ENCODE measurements at regions not wholly inside any gene's neighbourhood (a gene's known extent, or its start where the extent isn't known, plus 50 kb on each side); places are given as distances from the start of the nearest gene placed in this dataset.

DNA sequence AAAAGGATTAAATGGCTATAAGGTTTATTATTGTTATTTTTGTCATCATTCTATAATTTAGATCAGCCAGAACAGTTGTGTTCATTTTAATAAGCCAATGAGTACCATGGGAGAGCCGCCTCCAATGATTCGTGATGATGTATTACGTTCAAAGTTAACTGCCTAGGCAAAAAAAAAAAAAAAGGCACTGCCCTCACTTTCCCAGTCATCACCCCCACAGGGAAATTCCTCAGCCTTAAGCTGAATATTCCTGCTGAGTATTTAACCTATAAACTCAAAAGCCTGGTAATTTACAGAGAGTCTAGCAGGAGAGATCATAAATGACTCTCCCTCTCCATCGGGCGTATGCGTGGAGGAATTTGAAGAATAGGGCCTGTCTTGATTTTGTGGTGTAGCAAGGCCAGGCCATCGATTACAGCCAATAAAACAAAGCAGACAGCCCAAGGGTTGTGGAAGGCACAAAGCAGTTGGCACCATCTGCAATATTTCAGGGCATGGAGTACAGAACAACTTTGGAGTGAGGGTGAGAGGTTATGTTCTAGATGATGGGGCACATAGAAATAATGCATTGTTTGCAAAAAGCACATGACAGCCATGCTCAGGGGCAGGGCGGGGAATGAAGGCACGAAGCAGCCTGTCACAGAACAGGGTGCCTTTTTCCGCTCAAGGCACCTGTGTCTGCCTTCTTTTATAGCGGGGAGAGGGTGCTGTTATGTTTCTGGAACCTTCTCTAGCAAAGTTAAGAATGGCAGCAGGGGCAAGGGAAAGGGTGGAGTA is 138.2 kb upstream of the DTNBP1 start:
- Histone ChIP-seq H3K27me3 (replicated peaks in 1 of 2; ENCODE audit: control insufficient read depth in 2 of 2, insufficient read depth in 2 of 2, low read length in 1 of 2) (no peaks in the 10 kb centered on the region), H3K9me3 (replicated peaks; ENCODE audit: control insufficient read depth, insufficient read depth, low read length) (peaks cover 3% of the 10 kb centered on the region; the same call in 1 of the 3 replicates), H3K36me3 (ENCODE audit: control insufficient read depth in 2 of 2, insufficient read depth in 2 of 2, low read length in 1 of 2) (no peaks in the 10 kb centered on the region), H4K20me1 (ENCODE audit: control insufficient read depth, insufficient read depth) (no peaks in the 10 kb centered on the region), H3K79me2 (ENCODE audit: control insufficient read depth, insufficient read depth, low read length) (no peaks in the 10 kb centered on the region), H3K4me2 (ENCODE audit: control insufficient read depth, insufficient read depth) (no peak overlapping the region), H2AFZ (ENCODE audit: control insufficient read depth, low read depth, low read length) (no peak overlapping the region), H3K4me3 (no peak overlapping the region), H3K9ac (ENCODE audit: control insufficient read depth, insufficient read depth, low read length) (no peak overlapping the region), H3K4me1 (ENCODE audit: control insufficient read depth, insufficient read depth, low read length) (no peaks in the 10 kb centered on the region), H3K27ac (ENCODE audit: control insufficient read depth, insufficient read depth) (no peak overlapping the region)
- WGBS (ENCODE audit: insufficient coverage, insufficient replicate concordance, low lambda C conversion rate, missing lambda C conversion rate): 50% methylated on average over 11 of the region's 11 CpGs
- no peak for DNase-seq (ENCODE audit: low read depth, low spot score)
- CTCF ChIA-PET: interaction anchor here (0.6 kb wide), 2 partner anchors 277 to 327 kb away, joined by 3 to 4 read pairs; no protein-coding TSS in a partner anchor
- FAIRE-seq: no peak
- TF ChIP-seq SP1 (IDR thresholded peaks at IDR 0.05; ENCODE audit: low read depth, low read length) (no peak), CBX5 (IDR thresholded peaks at IDR 0.05; ENCODE audit: low read depth) (no peak), TCF12 (IDR thresholded peaks at IDR 0.05; ENCODE audit: low read depth, low read length) (no peak)
- no peak for ATAC-seq
- intact Hi-C loops (cut with micrococcal nuclease; ENCODE audit: unreplicated experiment): no loop called here
- POLR2A ChIA-PET: interaction anchor here (1.0 kb wide), 2 partner anchors 9 to 14 kb away, joined by 3 to 5 read pairs; no protein-coding TSS in a partner anchor
- SMC1A ChIA-PET (ENCODE audit: uncharacterized antibody, unreplicated experiment): interaction anchor here (1.1 to 1.8 kb wide), 2 partner anchors 20 to 38 kb away, joined by 3 to 5 read pairs; no protein-coding TSS in a partner anchor
- RAD21 ChIA-PET (ENCODE audit: unreplicated experiment): interaction anchor here (1.0 kb wide), 1 partner anchor 21 kb away, joined by 4 read pairs; no protein-coding TSS in a partner anchor
- in situ Hi-C loops (cut with MboI): no loop called here
- BruUV-seq (replicated peaks): no TSS peak

DNA sequence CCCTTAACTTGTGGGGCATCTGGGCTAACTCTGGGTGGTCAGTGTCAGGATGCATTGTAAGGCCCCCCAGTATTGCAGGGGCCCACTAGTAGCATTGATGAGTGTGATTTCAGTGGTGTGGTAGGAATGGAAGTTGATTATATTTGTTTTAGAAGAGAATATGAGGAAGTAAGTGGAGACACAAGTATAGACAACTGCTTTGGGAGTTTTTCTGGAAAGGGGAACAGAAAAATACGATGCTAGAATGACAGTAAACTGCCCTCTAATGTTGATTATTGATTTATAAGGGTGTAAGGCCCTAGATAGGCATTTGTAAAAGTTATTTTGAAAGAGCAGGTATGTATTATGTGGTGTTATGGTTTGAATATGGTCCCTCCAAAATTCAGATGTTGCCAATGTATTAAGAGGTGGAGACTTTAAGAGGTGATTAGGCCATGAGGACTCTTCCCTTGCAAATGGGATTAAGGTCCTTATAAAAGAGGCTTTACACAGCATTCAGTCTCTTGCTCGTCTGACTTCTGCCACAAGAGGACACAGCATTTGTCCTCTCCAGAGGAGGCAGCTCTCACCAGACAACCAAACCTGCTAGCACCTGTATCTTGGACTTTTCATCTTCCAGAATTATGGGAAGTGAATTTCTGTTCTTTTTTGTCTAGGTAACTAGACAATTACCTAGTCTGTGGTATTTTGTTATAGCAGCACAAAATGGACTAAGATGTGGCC is 135.9 kb upstream of the DTNBP1 start:
- H3K4me1 ChIP-seq (ENCODE audit: control insufficient read depth, insufficient read depth, low read length): no peaks in the 10 kb centered on the region
- SMC1A ChIA-PET (ENCODE audit: uncharacterized antibody, unreplicated experiment): interaction anchor here (0.6 to 1.8 kb wide), 4 partner anchors 9 to 98 kb away, joined by 3 to 6 read pairs (median 4); no protein-coding TSS in a partner anchor
- no peak overlapping the region for H3K4me3 ChIP-seq
- 17% methylated on average over 2 of the region's 2 CpGs for WGBS (ENCODE audit: insufficient coverage, insufficient replicate concordance, low lambda C conversion rate, missing lambda C conversion rate)
- CTCF ChIA-PET: no interaction called here
- FAIRE-seq (no peak), ATAC-seq (no peak), DNase-seq (ENCODE audit: low read depth, low spot score) (no peak)
- intact Hi-C loops (cut with micrococcal nuclease; ENCODE audit: unreplicated experiment) (no loop called here), in situ Hi-C loops (cut with MboI) (no loop called here)
- POLR2A ChIA-PET: no interaction called here
- no peaks in the 10 kb centered on the region for H3K27me3 ChIP-seq (replicated peaks in 1 of 2; ENCODE audit: control insufficient read depth in 2 of 2, insufficient read depth in 2 of 2, low read length in 1 of 2)
- H3K36me3 ChIP-seq (ENCODE audit: control insufficient read depth in 2 of 2, insufficient read depth in 2 of 2, low read length in 1 of 2): no peaks in the 10 kb centered on the region
- H3K4me2 ChIP-seq (ENCODE audit: control insufficient read depth, insufficient read depth): no peak overlapping the region
- no peak overlapping the region for H2AFZ ChIP-seq (ENCODE audit: control insufficient read depth, low read depth, low read length)
- no TSS peak for BruUV-seq (replicated peaks)
- H4K20me1 ChIP-seq (ENCODE audit: control insufficient read depth, insufficient read depth): no peaks in the 10 kb centered on the region
- peaks cover 3% of the 10 kb centered on the region; the same call in 1 of the 3 replicates for H3K9me3 ChIP-seq (replicated peaks; ENCODE audit: control insufficient read depth, insufficient read depth, low read length)
- H3K9ac ChIP-seq (ENCODE audit: control insufficient read depth, insufficient read depth, low read length): no peak overlapping the region
- RAD21 ChIA-PET (ENCODE audit: unreplicated experiment): interaction anchor here (0.8 to 1.3 kb wide), 2 partner anchors 18 to 107 kb away, joined by 3 to 5 read pairs; no protein-coding TSS in a partner anchor
- no peak for TF ChIP-seq POU2F2 (IDR thresholded peaks at IDR 0.05; ENCODE audit: borderline replicate concordance, low read depth, low read length)
- no peak for TF ChIP-seq KDM1A (IDR thresholded peaks at IDR 0.05; ENCODE audit: borderline replicate concordance)
- TF ChIP-seq POLR2AphosphoS2 (IDR thresholded peaks at IDR 0.05; ENCODE audit: low read depth, low read length): no peak
- TF ChIP-seq HCFC1 (IDR thresholded peaks at IDR 0.05; ENCODE audit: low read length): no peak
- peak in 1 of 2 experiments; percentile 13; a peak in 1 of 4 replicates for TF ChIP-seq IKZF2 (IDR thresholded peaks at IDR 0.05)
- TF ChIP-seq, protein P1, sequence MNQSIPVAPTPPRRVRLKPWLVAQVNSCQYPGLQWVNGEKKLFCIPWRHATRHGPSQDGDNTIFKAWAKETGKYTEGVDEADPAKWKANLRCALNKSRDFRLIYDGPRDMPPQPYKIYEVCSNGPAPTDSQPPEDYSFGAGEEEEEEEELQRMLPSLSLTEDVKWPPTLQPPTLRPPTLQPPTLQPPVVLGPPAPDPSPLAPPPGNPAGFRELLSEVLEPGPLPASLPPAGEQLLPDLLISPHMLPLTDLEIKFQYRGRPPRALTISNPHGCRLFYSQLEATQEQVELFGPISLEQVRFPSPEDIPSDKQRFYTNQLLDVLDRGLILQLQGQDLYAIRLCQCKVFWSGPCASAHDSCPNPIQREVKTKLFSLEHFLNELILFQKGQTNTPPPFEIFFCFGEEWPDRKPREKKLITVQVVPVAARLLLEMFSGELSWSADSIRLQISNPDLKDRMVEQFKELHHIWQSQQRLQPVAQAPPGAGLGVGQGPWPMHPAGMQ (IDR thresholded peaks at IDR 0.05; ENCODE audit: borderline replicate concordance): no peak
- H3K79me2 ChIP-seq (ENCODE audit: control insufficient read depth, insufficient read depth, low read length): no peaks in the 10 kb centered on the region
- no peak overlapping the region for H3K27ac ChIP-seq (ENCODE audit: control insufficient read depth, insufficient read depth)

Measured in GM12878 (cell line).